NCI-H2107 treated with DMSO at 0.1 percent for 48 hours (cell line): ENCODE measurements at regions not wholly inside any gene's neighbourhood (a gene's known extent, or its start where the extent isn't known, plus 50 kb on each side); places are given as distances from the start of the nearest gene placed in this dataset.
"Not testable (repeated sequence)": the region's sequence is repeated elsewhere in the genome, so short reads cannot be mapped to it uniquely, and the experiment has no call there.

Experiments used
- DNase-seq: peaks from one replicate; lab custom pipeline; 2025; ENCODE audit not compliant: unreplicated experiment; lab: John Stamatoyannopoulos, UW

DNA sequence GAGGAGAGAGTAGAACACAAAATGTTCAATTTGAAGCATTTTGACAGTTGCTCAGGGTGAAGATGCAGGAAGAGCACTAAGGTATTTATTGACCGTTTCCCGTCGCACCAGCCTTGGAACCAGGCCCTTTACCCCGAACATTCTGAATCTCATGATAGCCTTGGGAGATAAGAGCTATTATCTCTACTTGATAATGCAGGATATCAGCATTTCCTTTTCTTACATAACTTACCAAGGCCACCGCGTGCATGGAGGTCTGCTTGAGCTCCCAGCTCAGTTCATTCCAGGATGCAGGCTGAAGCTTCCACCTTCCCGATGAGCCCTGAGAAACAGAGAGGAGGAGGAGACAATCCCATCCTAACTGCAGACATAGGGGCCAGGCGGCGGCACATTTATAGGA, 324.2 kb upstream of the COBL start:
- DNase-seq: no peak

DNA sequence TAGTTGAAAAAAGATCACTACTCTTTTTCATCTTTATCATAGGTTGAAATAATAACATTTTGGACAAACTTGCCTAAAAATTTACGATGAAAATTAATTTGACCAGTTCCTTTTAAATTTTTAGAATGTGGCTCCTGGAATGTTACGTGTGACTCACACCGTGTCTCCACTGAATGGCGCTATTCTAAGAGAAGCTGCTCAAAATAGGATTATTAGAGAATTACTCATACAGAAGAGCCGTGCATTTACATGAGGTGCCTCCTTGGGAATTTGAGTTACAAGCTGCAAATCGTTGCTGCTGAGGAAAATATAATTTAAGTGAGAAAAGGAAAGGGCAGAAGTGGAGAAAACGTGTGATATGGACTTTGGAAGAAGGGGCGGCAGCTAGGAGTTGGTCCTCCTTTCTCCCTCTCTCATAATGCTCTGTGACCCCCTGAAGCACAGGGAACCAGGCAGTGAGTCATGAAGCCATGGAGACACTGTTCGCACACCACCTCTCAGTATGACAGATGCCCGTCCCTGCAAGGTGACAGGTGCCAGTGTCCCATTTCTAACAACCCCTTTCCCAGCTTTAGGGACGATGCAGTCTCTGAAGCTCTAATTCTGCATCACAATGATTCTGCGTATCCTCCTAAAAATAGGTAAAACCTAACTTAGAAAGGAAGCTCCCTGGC, 323.2 kb upstream of the COBL start:
- DNase-seq: no peak

- no peak for DNase-seq
Observed at GRCh38 chr7:51636503-51636902, 319.9 kb upstream of the COBL start.

GRCh38 chr7:51635775-51636174, 319.2 kb upstream of the COBL start:
- no peak for DNase-seq

DNA sequence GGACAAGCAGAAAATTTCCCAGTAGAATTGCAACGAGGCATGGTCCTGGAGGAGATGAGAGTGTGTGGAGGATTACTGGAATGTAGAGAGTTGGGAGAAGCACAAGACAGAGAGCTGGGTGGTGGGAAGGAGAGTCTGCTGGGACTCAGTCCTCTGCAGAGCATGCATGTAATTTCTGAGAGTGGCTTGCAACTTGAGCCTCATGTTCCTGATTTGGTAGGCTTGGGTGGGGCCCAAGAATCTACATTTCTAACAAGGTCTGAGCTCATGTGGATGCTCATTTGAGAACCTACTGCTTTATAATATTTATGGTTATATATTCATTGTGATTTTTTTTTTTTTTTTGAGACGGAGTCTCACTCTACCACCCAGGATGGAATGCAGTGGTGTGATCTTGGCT, 317.9 kb upstream of the COBL start:
- no peak for DNase-seq

DNA sequence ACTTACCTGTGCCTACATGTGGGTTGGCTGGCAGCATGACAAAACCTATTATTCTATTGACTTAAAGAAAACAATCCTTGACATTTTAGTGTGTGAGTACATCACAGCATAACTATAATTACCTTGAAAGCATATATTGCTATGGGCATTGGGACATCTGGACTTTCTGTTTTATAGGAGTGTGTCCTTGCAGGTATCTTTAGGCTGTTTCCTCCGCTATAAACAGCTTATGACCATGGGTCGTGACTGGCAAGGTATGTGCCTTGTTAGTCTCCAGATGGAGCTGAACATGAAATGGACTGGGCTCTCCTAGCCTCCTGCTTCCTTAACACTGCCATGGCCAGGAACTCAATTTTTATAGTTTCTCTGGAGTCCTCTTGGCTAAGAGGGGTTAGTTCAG, 317.4 kb upstream of the COBL start:
- DNase-seq: no peak

GRCh38 chr7:51633596-51633995, 317.0 kb upstream of the COBL start:
- no peak for DNase-seq

- DNase-seq: no peak
Observed at GRCh38 chr7:51633006-51633405, 316.4 kb upstream of the COBL start.

DNA sequence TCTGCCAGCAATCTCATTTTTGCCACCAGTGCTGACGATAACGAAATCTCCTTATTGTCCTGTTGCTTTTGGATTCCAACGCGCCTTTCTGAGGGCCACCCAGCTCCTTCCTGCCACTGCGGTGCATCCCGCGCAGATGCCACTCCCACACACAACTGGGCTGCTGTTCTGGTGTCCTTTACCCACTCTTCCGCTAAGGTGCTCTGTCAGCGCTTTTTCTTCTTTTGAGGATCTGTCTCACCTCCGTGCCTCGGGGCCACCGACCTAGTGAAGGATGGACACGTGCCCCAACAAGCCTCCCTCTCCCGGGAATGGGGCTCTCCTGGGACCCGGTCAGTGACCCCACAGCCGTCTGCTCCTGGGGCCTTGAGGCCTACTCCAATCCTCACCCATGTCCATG, 314.3 kb upstream of the COBL start:
- DNase-seq: no peak

- no peak for DNase-seq
Observed at GRCh38 chr7:51629206-51629605, 312.6 kb upstream of the COBL start.

- no peak for DNase-seq
Observed at GRCh38 chr7:51621956-51622355, 305.3 kb upstream of the COBL start.

- DNase-seq: no peak
Observed at GRCh38 chr7:51620706-51621105, 304.1 kb upstream of the COBL start.

DNA sequence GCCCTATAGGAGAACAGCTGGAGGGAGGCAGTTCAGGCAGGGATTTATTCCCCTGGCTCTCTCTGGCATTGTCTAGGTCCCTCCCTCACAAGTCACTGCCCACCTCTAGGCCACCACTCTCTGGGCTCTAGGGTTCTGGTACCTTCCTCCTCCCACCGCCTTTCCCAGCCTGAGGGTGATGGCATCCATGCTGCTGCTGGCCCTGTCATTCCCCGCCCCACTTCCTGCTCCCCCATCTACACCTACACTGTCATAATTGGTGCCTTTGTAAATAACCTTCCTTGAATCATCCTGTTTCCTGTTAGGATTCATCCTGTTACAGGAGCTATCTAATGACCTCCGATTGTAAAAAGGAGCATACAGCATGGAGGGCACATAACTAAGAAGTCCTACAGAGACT, 303.3 kb upstream of the COBL start:
- no peak for DNase-seq

GRCh38 chr7:51617686-51618085, 301.1 kb upstream of the COBL start:
- no peak for DNase-seq

DNA sequence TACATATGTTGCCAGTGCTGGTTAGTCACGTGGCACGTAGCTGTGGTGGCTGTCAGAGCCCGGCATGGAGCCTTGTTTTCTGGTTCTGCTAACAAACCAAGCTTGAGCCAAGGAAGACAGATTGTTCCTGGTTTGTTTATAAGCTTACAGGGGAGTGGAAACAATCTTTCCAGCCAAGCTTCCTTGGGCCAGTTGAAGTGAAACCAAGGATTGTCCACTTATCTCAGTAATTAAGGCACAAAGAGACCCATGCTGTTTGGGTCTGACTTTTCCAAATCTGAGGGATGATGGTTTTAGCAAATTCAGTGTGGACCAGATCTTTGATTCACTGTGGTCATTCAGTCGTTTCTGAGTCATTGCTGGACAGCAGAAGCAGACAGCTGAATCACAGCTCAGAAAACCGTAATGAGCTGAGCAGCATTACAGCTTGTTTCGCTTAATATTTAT, 297.3 kb upstream of the COBL start:
- no peak for DNase-seq

- DNase-seq: no peak
Observed at GRCh38 chr7:51611937-51612336, 295.3 kb upstream of the COBL start.

DNA sequence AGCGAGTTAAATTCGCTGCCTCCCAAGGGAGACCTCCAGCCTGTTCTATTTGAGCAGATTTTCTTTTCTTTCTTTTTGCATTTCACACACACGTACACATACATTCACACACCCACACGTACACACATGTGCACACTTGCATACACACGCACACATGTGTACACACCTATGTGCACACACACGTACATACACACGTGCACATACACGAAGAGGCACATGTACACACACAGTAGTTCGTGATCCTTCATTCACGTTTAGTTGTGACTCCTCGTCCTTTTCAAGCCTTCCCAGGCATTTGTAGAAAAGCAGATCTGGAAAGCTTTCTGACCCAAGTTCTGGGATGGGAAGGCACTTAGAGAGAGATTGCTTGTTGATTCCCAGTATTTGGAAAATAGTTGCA, 290.8 kb upstream of the COBL start:
- DNase-seq: no peak

GRCh38 chr7:51606601-51607154, 290.1 kb upstream of the COBL start:
- DNase-seq: no peak

DNA sequence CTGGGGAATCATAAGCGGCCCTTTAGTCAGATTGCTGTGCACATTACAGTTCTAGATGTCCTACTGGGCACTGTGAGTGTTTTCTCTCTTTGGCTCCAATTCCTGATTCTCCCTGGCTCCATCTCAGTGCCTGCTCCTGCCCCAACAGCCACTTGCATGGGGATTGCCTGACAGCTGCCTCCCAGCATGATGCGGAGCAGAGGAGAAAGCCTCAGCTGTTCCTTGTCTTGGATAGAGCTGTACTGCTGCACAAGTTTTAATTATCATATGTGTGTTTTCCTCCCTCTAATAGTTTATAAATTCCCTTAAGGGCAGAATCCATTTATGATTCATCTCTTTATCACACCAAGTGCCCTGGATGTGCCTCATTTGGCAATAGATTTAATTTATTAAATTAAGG, 285.8 kb upstream of the COBL start:
- no peak for DNase-seq

DNA sequence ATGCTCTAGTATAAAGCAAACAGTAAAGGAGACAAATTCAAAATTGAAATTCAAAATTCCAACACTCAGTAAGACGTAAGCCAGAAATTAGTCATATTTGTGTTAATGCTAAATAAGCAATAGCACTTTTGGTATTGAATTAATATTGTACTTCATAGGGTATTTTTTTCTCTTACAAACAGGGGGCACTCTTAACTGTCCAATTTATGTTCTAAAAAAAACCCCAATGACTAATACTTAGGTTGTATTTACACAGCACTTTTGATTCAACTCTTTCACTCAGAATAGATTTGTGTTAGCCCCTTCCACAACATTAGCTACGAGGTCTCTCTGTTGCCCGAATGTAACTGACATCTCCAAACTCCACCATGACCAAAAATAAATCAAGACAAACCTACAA, 284.9 kb upstream of the COBL start:
- DNase-seq: no peak

DNA sequence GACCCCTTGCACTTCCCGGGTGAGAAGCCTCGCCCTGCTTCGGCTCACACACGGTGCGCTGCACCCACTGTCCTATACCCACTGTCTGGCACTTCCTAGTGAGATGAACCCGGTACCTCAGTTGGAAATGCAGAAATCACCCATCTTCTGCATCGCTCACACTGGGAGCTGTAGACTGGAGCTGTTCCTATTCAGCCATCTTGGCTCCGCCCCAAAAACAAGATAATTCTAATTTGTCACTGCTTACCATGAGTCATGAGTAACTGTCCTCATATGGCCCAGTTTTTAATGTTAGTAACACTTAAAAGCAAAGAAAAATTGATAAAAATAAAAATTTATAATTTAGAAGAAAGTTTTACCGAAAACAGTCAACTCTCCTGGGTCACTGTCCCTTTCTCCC, 283.3 kb upstream of the COBL start:
- not testable (repeated sequence) for DNase-seq

GRCh38 chr7:51593628-51594027, 277.0 kb upstream of the COBL start:
- no peak for DNase-seq
